HL-60 (cell line): ENCODE measurements at regions not wholly inside any gene's neighbourhood (a gene's known extent, or its start where the extent isn't known, plus 50 kb on each side); places are given as distances from the start of the nearest gene placed in this dataset.

Experiments
- DNase-seq, 2 experiments: peaks; one replicate each; pipeline ENCODE4 v3.0.0-alpha.2; 2010 to 2020; ENCODE audit warnings: low read depth in 1 of 2, low spot score in 1 of 2
- H3K27ac ChIP-seq: fragments of 250-450 bp; sonication (Bioruptor Pico); replicated peaks from 2 replicates; pipeline ENCODE4 v1.5.1; 2020; ENCODE audit warnings: mild to moderate bottlenecking, moderate library complexity
- H3K27me3 ChIP-seq: fragments of 250-450 bp; sonication (Bioruptor Pico); 2 replicates; pipeline ENCODE4 v1.5.1; 2021; ENCODE audit warnings: mild to moderate bottlenecking, moderate library complexity; ENCODE audit not compliant: insufficient read depth, poor library complexity, severe bottlenecking
- H3K4me3 ChIP-seq: replicated peaks from 2 replicates; pipeline ENCODE4 v1.5.1; 2011; ENCODE audit warnings: mild to moderate bottlenecking, control low read depth, low read length; ENCODE audit not compliant: insufficient read depth
- CTCF ChIP-seq: IDR thresholded peaks from one replicate; pipeline ENCODE4 v1.5.1; 2011; ENCODE audit warnings: low read length, control low read depth, inconsistent platforms; ENCODE audit not compliant: insufficient read depth
- GABPA ChIP-seq: IDR thresholded peaks from 2 replicates; pipeline ENCODE4 v1.6.1; 2012; ENCODE audit warnings: low read depth
- POLR2AphosphoS5 ChIP-seq: IDR thresholded peaks from 2 replicates; pipeline ENCODE4 v1.6.1; 2012; ENCODE audit warnings: low read depth
- REST ChIP-seq: IDR thresholded peaks from 2 replicates; pipeline ENCODE4 v1.6.1; 2012; ENCODE audit warnings: low read depth; ENCODE audit not compliant: insufficient replicate concordance
- SPI1 ChIP-seq: IDR thresholded peaks from 2 replicates; pipeline ENCODE4 v1.6.1; 2012; ENCODE audit warnings: low read depth, mild to moderate bottlenecking, borderline replicate concordance

GRCh38 chr9:120299785-120300184, 280.2 kb downstream of the CDK5RAP2 start:
- Histone ChIP-seq H3K4me3 (no peak overlapping the region), H3K27ac (no peak overlapping the region), H3K27me3 (peaks cover 2% of the 10 kb centered on the region)
- DNase-seq: no peak
- TF ChIP-seq GABPA: no peak
- no peak for TF ChIP-seq SPI1
- no peak for TF ChIP-seq REST
- no peak for TF ChIP-seq CTCF
- no peak for TF ChIP-seq POLR2AphosphoS5

GRCh38 chr9:120294003-120294402, 286.0 kb downstream of the CDK5RAP2 start:
- Histone ChIP-seq H3K27me3 (no peaks in the 10 kb centered on the region), H3K4me3 (no peak overlapping the region), H3K27ac (no peak overlapping the region)
- TF ChIP-seq CTCF (no peak), SPI1 (no peak), REST (no peak), POLR2AphosphoS5 (no peak), GABPA (no peak)
- DNase-seq: no peak

- TF ChIP-seq GABPA (no peak), CTCF (no peak), SPI1 (no peak), REST (no peak), POLR2AphosphoS5 (no peak)
- DNase-seq: no peak
- no peak overlapping the region for H3K27ac ChIP-seq
- H3K4me3 ChIP-seq: no peak overlapping the region
- H3K27me3 ChIP-seq: no peaks in the 10 kb centered on the region
These were observed 287.4 kb downstream of the CDK5RAP2 start for GRCh38 chr9:120292606-120293005.
